BJ (cell line): ENCODE measurements at regions not wholly inside any gene's neighbourhood (a gene's known extent, or its start where the extent isn't known, plus 50 kb on each side); places are given as distances from the start of the nearest gene placed in this dataset.

ENCODE experiments used
- CTCF ChIA-PET: fragments of 350-600 bp; formaldehyde crosslinking; extraction: SDS; loops from one replicate; lab custom pipeline; 2021; ENCODE audit warnings: antibody characterized with exemption, inconsistent platforms; lab: Yijun Ruan, JAX
- POLR2A ChIA-PET: fragments of 300-600 bp; sonication (Branson Sonifier 250); formaldehyde crosslinking; extraction: SDS; loops from one replicate; lab custom pipeline; 2021; ENCODE audit warnings: antibody characterized with exemption; lab: Charles Lee
- DNase-seq: peaks from one replicate; pipeline ENCODE4 v3.0.0-alpha.2; 2011; ENCODE audit warnings: low read depth
- H3K27me3 ChIP-seq: 2 replicates; pipeline ENCODE4 v1.6.0; 2011; ENCODE audit warnings: low read length; ENCODE audit not compliant: control insufficient read depth, insufficient read depth
- H3K36me3 ChIP-seq: 2 replicates; pipeline ENCODE4 v1.5.1; 2011; ENCODE audit warnings: low read length; ENCODE audit not compliant: control insufficient read depth, insufficient read depth
- H3K4me3 ChIP-seq: 2 replicates; pipeline ENCODE4 v1.5.1; 2011; ENCODE audit warnings: low read depth, mild to moderate bottlenecking, control low read depth, low read length
- CTCF ChIP-seq: IDR thresholded peaks from 2 replicates; pipeline ENCODE4 v1.5.1; 2011; ENCODE audit warnings: low read depth, mild to moderate bottlenecking, control low read depth, inconsistent platforms, low read length, moderate library complexity; ENCODE audit not compliant: insufficient read depth

- ChIA-PET POLR2A (no interaction called here), CTCF (no interaction called here)
Measured at GRCh38 chr14:104444159-104445030, 135.2 kb upstream of the C14orf180 start.

GRCh38 chr14:104445086-104445485, 134.5 kb upstream of the C14orf180 start:
- no peak overlapping the region for H3K4me3 ChIP-seq
- no peak for TF ChIP-seq CTCF
- ChIA-PET POLR2A (no interaction called here), CTCF (interaction anchor here (0.6 kb wide), 1 partner anchor 46 kb away, joined by 3 read pairs; no protein-coding TSS in a partner anchor)
- DNase-seq, result no peak
- H3K36me3 ChIP-seq, result no peaks in the 10 kb centered on the region
- H3K27me3 ChIP-seq, result no peaks in the 10 kb centered on the region

More at GRCh38 chr14:104444159-104445030, 135.2 kb upstream of the C14orf180 start:
- DNase-seq, result no peak
- H3K36me3 ChIP-seq, result no peaks in the 10 kb centered on the region
- H3K4me3 ChIP-seq, result no peak overlapping the region
- H3K27me3 ChIP-seq, result no peaks in the 10 kb centered on the region
- TF ChIP-seq CTCF, result no peak

- DNase-seq, result no peak
- TF ChIP-seq CTCF, result no peak
- Histone ChIP-seq H3K4me3 (no peak overlapping the region), H3K27me3 (no peaks in the 10 kb centered on the region), H3K36me3 (no peaks in the 10 kb centered on the region)
- ChIA-PET CTCF (interaction anchor here (0.8 kb wide), 1 partner anchor 15 kb away, joined by 3 read pairs; no protein-coding TSS in a partner anchor), POLR2A (no interaction called here)
Measured at GRCh38 chr14:104445832-104446381, 133.7 kb upstream of the C14orf180 start.

GRCh38 chr14:104446611-104447010, 133.0 kb upstream of the C14orf180 start:
- no peak overlapping the region for H3K4me3 ChIP-seq
- CTCF ChIA-PET, result no interaction called here
- POLR2A ChIA-PET, result no interaction called here
- TF ChIP-seq CTCF, result no peak
- DNase-seq, result no peak
- H3K27me3 ChIP-seq, result no peaks in the 10 kb centered on the region
- no peaks in the 10 kb centered on the region for H3K36me3 ChIP-seq

GRCh38 chr14:104447750-104448149, 131.8 kb upstream of the C14orf180 start:
- POLR2A ChIA-PET, result no interaction called here
- H3K27me3 ChIP-seq, result no peaks in the 10 kb centered on the region

More at GRCh38 chr14:104447750-104448149, 131.8 kb upstream of the C14orf180 start:
- no peak for DNase-seq
- TF ChIP-seq CTCF, result no peak
- CTCF ChIA-PET, result no interaction called here
- no peaks in the 10 kb centered on the region for H3K36me3 ChIP-seq
- H3K4me3 ChIP-seq, result no peak overlapping the region
